Spleen (tissue), 7 donors: ENCODE measurements at regions not wholly inside any gene's neighbourhood (a gene's known extent, or its start where the extent isn't known, plus 50 kb on each side); places are given as distances from the start of the nearest gene placed in this dataset.
"Not testable (repeated sequence)": the region's sequence is repeated elsewhere in the genome, so short reads cannot be mapped to it uniquely, and the experiment has no call there.

Experiments
- POLR2A ChIP-seq, 3 donors: fragments of 450-650 bp; IDR thresholded peaks; one replicate each; pipeline ENCODE4 v1.5.1; 2017; ENCODE audit warnings: antibody characterized with exemption in 3 of 3, mild to moderate bottlenecking in 1 of 3
- POLR2AphosphoS5 ChIP-seq, 3 donors: sonication (generic); formaldehyde crosslinking; IDR thresholded peaks; one replicate each; pipeline ENCODE4 v1.5.1; 2017; ENCODE audit warnings: antibody characterized with exemption in 3 of 3
- TF ChIP-seq, protein P1 (sequence below), 11 experiments: fragments of 200-600 bp in 7 of 11; fragments of 450-650 bp in 4 of 11; sonication (generic) in 4 of 11; IDR thresholded peaks in 8 of 11; conservative IDR thresholded peaks in 3 of 11; 1 replicate in 7 of 11; 2 replicates in 4 of 11; pipeline versions ENCODE4 v1.4.0 to v1.8.0; 2016 to 2021; ENCODE audit warnings: antibody characterized with exemption in 11 of 11, inconsistent platforms in 4 of 11, mild to moderate bottlenecking in 1 of 11
- donor health status: DM: no; HTN: no; CAD: no; lungs with moderate emphysema.
- donor health status: DM: no; HTN: no; CAD: no.
- donor health status: DM: no; HTN: no; CAD: no.

DNA sequence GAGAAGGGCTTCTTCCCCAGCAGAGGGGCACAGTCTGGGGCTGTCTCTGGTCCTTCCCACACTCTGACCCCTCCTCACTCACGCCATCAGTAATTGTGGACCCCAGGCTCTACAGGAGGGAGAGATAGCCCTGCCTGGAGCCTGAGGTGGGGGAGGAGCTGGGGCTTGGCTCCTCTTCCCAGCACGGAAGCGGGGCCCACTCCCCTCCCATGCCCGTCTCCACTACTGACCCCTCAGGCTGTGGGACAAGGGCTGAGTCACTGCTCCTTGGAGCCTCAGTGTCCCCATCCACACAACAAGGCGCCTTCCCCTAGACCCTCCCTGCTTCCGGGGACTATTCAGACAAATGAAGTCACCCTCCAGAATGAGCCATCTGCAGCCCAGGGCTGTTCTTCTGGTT is 133.1 kb downstream of the TNFRSF13B start:
- TF ChIP-seq, protein P1, sequence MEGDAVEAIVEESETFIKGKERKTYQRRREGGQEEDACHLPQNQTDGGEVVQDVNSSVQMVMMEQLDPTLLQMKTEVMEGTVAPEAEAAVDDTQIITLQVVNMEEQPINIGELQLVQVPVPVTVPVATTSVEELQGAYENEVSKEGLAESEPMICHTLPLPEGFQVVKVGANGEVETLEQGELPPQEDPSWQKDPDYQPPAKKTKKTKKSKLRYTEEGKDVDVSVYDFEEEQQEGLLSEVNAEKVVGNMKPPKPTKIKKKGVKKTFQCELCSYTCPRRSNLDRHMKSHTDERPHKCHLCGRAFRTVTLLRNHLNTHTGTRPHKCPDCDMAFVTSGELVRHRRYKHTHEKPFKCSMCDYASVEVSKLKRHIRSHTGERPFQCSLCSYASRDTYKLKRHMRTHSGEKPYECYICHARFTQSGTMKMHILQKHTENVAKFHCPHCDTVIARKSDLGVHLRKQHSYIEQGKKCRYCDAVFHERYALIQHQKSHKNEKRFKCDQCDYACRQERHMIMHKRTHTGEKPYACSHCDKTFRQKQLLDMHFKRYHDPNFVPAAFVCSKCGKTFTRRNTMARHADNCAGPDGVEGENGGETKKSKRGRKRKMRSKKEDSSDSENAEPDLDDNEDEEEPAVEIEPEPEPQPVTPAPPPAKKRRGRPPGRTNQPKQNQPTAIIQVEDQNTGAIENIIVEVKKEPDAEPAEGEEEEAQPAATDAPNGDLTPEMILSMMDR (IDR thresholded peaks at IDR 0.05 in 8 of 11, conservative IDR thresholded peaks at IDR 0.05 in 3 of 11), result not testable (repeated sequence)
- not testable (repeated sequence) for TF ChIP-seq POLR2AphosphoS5, POLR2A (IDR thresholded peaks at IDR 0.05)
